Natural killer cell (primary cell): ENCODE measurements at regions not wholly inside any gene's neighbourhood (a gene's known extent, or its start where the extent isn't known, plus 50 kb on each side); places are given as distances from the start of the nearest gene placed in this dataset.

Source experiments
- ATAC-seq, 3 donors: fragments of 150-1000 bp in 2 of 3; fragments of 200-7000 bp in 1 of 3; cut with Tn5 transposase; 1 replicate in 1 of 3; 2 replicates in 2 of 3; pipeline ENCODE4 v1.10.0; 2021; ENCODE audit warnings: mild to moderate bottlenecking in 2 of 3, moderate library complexity in 2 of 3
- DNase-seq, 2 donors: peaks; one replicate each; pipeline versions ENCODE4 v3.0.0 to v3.0.0-alpha.2; 2013 to 2021; ENCODE audit warnings: mixed read lengths in 1 of 2
- H3K27ac ChIP-seq: one replicate; pipeline ENCODE4 v1.5.1; 2013; ENCODE audit warnings: mild to moderate bottlenecking, low read length
- H3K27me3 ChIP-seq: one replicate; pipeline ENCODE4 v1.6.1; 2013; ENCODE audit warnings: low read length; ENCODE audit not compliant: control insufficient read depth, insufficient read depth
- H3K36me3 ChIP-seq: one replicate; pipeline ENCODE4 v1.6.1; 2013; ENCODE audit warnings: low read length; ENCODE audit not compliant: control insufficient read depth, insufficient read depth
- H3K4me1 ChIP-seq: one replicate; pipeline ENCODE4 v1.6.1; 2013; ENCODE audit warnings: low read length; ENCODE audit not compliant: control insufficient read depth, insufficient read depth
- H3K4me3 ChIP-seq: one replicate; pipeline ENCODE4 v1.5.1; 2013; ENCODE audit warnings: low read length
- H3K9me3 ChIP-seq: one replicate; pipeline ENCODE4 v1.6.1; 2013; ENCODE audit warnings: low read length; ENCODE audit not compliant: control insufficient read depth, insufficient read depth
- H3K27ac Mint-ChIP-seq, 2 donors: one replicate each; pipeline ENCODE4 v1.8.0; 2022; ENCODE audit warnings: mild to moderate bottlenecking in 2 of 2, mixed read lengths in 2 of 2, moderate library complexity in 1 of 2
- H3K27me3 Mint-ChIP-seq, 2 donors: one replicate each; pipeline ENCODE4 v1.8.0; 2022; ENCODE audit warnings: low read depth in 2 of 2, mixed read lengths in 2 of 2
- H3K36me3 Mint-ChIP-seq: one replicate; pipeline ENCODE4 v1.8.0; 2022; ENCODE audit warnings: mixed read lengths
- H3K4me1 Mint-ChIP-seq, 2 donors: one replicate each; pipeline ENCODE4 v1.8.0; 2022; ENCODE audit warnings: mixed read lengths in 2 of 2
- H3K4me3 Mint-ChIP-seq: one replicate; pipeline ENCODE4 v1.8.0; 2022; ENCODE audit warnings: mild to moderate bottlenecking, moderate library complexity, mixed read lengths
- H3K9me3 Mint-ChIP-seq, 2 donors: one replicate each; pipeline ENCODE4 v1.8.0; 2022; ENCODE audit warnings: mixed read lengths in 2 of 2
- WGBS: methylation state at CpG from one replicate; pipeline ENCODE4 v1.1.7; 2013; ENCODE audit warnings: missing lambda C conversion rate; ENCODE audit not compliant: insufficient coverage; 5-methylcytosine and 5-hydroxymethylcytosine counted together
- intact Hi-C: fragments of 100-400 bp; cut with micrococcal nuclease; formaldehyde crosslinking; loops from one replicate; pipeline ENCODE4 v1.14.2; 2022
- TF ChIP-seq, protein P1 (sequence below): fragments of 200-600 bp; IDR thresholded peaks from one replicate; pipeline ENCODE4 v1.8.0; 2022; ENCODE audit warnings: antibody characterized with exemption

DNA sequence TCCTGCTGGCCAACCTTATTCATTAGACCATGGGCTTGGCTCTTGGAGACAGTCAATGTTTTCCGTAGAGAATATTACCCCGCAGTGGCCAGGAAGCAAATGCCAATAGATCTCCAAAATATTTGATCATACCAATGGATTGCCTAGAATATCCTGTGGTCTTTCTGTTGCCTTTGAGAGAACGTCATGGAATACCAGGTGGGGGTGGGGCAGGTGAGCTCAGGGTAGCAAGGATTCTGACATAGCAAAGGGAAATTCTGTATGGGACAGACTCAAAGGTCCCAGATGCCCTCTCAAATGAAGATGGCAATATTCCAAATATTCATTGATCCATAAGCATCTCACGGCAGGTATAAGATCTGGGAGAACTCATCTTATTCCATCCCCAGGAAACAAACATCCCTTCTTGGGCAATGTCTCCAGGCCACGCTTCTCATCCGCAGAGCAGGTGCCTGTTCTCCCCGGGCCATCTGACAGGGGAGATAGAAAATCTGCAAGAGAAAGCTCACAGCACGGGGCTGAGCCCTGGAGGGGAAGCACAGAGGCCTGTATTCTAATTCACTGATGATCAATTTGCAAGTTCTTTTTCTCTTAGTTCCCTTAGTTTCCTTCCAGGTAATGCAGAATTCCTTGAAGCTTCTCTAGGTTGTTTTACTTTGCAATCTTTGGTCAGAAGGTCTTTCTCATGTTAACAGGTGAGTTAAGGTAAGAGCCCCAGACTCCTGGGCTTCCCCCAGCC is 69.6 kb upstream of the TSHZ3 start:
- DNase-seq (no peak), ATAC-seq (no peak)
- Mint-ChIP-seq H3K36me3 (no peaks in the 10 kb centered on the region), H3K27me3 (peaks cover 21 to 28% of the 10 kb centered on the region in 2 donors), H3K27ac (no peak overlapping the region), H3K4me1 (no peaks in the 10 kb centered on the region), H3K9me3 (no peaks in the 10 kb centered on the region), H3K4me3 (no peak overlapping the region)
- no peak overlapping the region for H3K27ac ChIP-seq
- WGBS = 52% methylated on average over 8 of the region's 8 CpGs
- H3K4me1 ChIP-seq = no peaks in the 10 kb centered on the region
- H3K4me3 ChIP-seq = no peak overlapping the region
- no peaks in the 10 kb centered on the region for H3K9me3 ChIP-seq
- H3K36me3 ChIP-seq = no peaks in the 10 kb centered on the region
- TF ChIP-seq, protein P1, sequence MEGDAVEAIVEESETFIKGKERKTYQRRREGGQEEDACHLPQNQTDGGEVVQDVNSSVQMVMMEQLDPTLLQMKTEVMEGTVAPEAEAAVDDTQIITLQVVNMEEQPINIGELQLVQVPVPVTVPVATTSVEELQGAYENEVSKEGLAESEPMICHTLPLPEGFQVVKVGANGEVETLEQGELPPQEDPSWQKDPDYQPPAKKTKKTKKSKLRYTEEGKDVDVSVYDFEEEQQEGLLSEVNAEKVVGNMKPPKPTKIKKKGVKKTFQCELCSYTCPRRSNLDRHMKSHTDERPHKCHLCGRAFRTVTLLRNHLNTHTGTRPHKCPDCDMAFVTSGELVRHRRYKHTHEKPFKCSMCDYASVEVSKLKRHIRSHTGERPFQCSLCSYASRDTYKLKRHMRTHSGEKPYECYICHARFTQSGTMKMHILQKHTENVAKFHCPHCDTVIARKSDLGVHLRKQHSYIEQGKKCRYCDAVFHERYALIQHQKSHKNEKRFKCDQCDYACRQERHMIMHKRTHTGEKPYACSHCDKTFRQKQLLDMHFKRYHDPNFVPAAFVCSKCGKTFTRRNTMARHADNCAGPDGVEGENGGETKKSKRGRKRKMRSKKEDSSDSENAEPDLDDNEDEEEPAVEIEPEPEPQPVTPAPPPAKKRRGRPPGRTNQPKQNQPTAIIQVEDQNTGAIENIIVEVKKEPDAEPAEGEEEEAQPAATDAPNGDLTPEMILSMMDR = no peak
- intact Hi-C loops = no loop called here
- H3K27me3 ChIP-seq = peaks cover 4% of the 10 kb centered on the region

DNA sequence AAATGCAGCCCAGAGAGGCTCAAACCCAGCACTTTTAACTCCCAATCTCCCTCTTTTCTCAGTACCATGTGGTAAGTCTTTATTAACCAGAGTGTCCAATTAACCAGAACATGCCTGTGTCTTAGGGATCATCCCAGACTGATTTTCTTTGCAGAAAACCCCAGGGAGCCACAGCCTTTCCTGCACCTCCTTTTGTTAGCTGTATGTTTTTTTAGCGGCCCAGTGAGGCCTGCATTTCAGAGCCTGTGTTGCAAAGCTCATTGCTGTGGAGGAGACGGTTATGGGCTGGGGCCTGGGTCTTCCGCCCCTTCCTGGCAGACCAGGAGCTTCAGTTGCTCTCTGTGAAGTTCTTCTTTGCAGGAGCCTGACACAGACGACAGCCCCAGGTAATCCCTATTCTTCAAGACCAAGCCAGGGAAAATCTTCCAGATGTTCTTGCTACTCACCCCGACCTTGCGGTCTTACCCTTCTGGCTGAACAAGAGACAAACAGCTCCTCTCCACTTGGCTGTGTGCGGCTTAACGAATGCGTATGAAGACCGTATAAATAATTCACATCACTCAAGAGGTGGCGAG is 70.7 kb upstream of the TSHZ3 start:
- H3K27me3 ChIP-seq = peaks cover 2% of the 10 kb centered on the region
- intact Hi-C loops = no loop called here
- H3K36me3 ChIP-seq = no peaks in the 10 kb centered on the region
- WGBS = 84% methylated on average over 11 of the region's 11 CpGs
- H3K27ac ChIP-seq = no peak overlapping the region
- H3K4me3 ChIP-seq = no peak overlapping the region
- Mint-ChIP-seq H3K9me3 (no peaks in the 10 kb centered on the region), H3K4me3 (no peak overlapping the region), H3K4me1 (no peaks in the 10 kb centered on the region), H3K27me3 (peaks cover 22 to 27% of the 10 kb centered on the region in 2 donors), H3K27ac (no peak overlapping the region), H3K36me3 (no peaks in the 10 kb centered on the region)
- ATAC-seq (no peak), DNase-seq (no peak)
- no peaks in the 10 kb centered on the region for H3K4me1 ChIP-seq
- TF ChIP-seq, protein P1 = no peak
- H3K9me3 ChIP-seq = no peaks in the 10 kb centered on the region

DNA sequence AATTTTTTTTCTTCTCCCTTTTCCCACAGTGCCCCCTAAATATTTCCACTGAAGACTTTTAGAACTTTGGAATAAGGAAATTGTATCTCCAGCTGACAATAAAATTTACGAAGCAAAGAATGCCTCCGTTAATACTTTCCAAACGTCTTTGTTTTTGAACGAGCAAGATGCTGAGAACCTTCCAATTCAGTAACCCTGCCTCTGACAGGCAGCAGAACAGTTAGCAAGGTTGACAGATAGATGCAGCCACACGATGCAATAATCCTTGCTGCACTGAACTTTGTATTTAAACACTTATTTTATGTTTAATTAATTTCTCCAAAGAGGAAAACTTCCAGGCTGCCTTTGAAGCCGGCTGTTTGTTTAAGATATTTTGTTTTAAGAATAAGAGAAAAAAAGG is 71.8 kb upstream of the TSHZ3 start:
- Histone ChIP-seq H3K4me3 (no peak overlapping the region), H3K36me3 (no peaks in the 10 kb centered on the region), H3K27ac (no peak overlapping the region), H3K4me1 (no peaks in the 10 kb centered on the region), H3K9me3 (no peaks in the 10 kb centered on the region), H3K27me3 (peaks cover 2% of the 10 kb centered on the region)
- no peaks in the 10 kb centered on the region for H3K9me3 Mint-ChIP-seq
- WGBS = 46% methylated on average over 6 of the region's 6 CpGs
- no peaks in the 10 kb centered on the region for H3K4me1 Mint-ChIP-seq
- H3K4me3 Mint-ChIP-seq = no peak overlapping the region
- ATAC-seq (no peak), DNase-seq (no peak)
- no peak overlapping the region for H3K27ac Mint-ChIP-seq
- H3K36me3 Mint-ChIP-seq = no peaks in the 10 kb centered on the region
- TF ChIP-seq, protein P1 = no peak
- H3K27me3 Mint-ChIP-seq = peaks cover 15 to 29% of the 10 kb centered on the region in 2 donors
- intact Hi-C loops = no loop called here
